ENCODE measurements at regions not wholly inside any gene's neighbourhood (a gene's known extent, or its start where the extent isn't known, plus 50 kb on each side); places are given as distances from the start of the nearest gene placed in this dataset.

GRCh38 chr1:58890113-58890512, 106.3 kb upstream of the JUN start:
- Histone ChIP-seq H4K8ac (ENCODE audit: extremely low read depth, insufficient read depth, low read length) (no peak overlapping the region), H3K27ac (ENCODE audit: low read depth, low read length) (no peak overlapping the region), H4K20me1 (replicated peaks in 1 of 2; ENCODE audit: control insufficient read depth in 1 of 2, insufficient read depth in 2 of 2, low read length in 2 of 2) (no peaks in the 10 kb centered on the region), H3K27me3 (replicated peaks in 1 of 4; ENCODE audit: control insufficient read depth in 3 of 4, extremely low read depth in 1 of 4, insufficient read depth in 3 of 4, low read length in 3 of 4) (no peaks in the 10 kb centered on the region), H2BK20ac (ENCODE audit: low read length) (no peak overlapping the region), H2AFZ (ENCODE audit: low read length) (no peak overlapping the region), H3K9me3 (ENCODE audit: insufficient read depth in 2 of 2, low read depth in 1 of 2, low read length in 1 of 2) (no peaks in the 10 kb centered on the region), H2BK15ac (ENCODE audit: low read length) (0 out of 2 replicates have a peak overlapping the region, but pooled peaks have one; percentile 8), H3K9ac (replicated peaks in 1 of 4; ENCODE audit: extremely low read depth in 1 of 4, low read depth in 3 of 4, low read length in 3 of 4) (no peak overlapping the region), H4K91ac (replicated peaks; ENCODE audit: insufficient read length, low read length) (no peak overlapping the region), H2BK120ac (replicated peaks; ENCODE audit: low read depth, low read length) (no peak overlapping the region), H2AK5ac (ENCODE audit: low read depth, low read length) (no peak overlapping the region), H3K4me3 (ENCODE audit: extremely low read depth in 1 of 4, insufficient read depth in 2 of 4, low read depth in 3 of 4, low read length in 4 of 4) (no peak overlapping the region), H3K23ac (ENCODE audit: insufficient read length) (no peak overlapping the region), H3K18ac (ENCODE audit: extremely low read depth, low read length) (no peak overlapping the region), H4K5ac (ENCODE audit: insufficient read length, low read depth, low read length) (no peak overlapping the region), H3K79me2 (ENCODE audit: control insufficient read depth in 1 of 2, insufficient read depth in 2 of 2, low read length in 2 of 2) (no peaks in the 10 kb centered on the region), H3K36me3 (ENCODE audit: control insufficient read depth in 2 of 4, insufficient read depth in 4 of 4, low read length in 3 of 4) (no peaks in the 10 kb centered on the region), H3K23me2 (ENCODE audit: low read depth, low read length) (no peaks in the 10 kb centered on the region), H3K4me2 (ENCODE audit: insufficient read depth in 1 of 2, low read depth in 2 of 2, low read length in 2 of 2) (no peak overlapping the region), H2BK5ac (ENCODE audit: low read depth, low read length) (no peak overlapping the region), H3K79me1 (ENCODE audit: low read depth, low read length) (no peaks in the 10 kb centered on the region), H3K4me1 (replicated peaks in 1 of 4; ENCODE audit: control insufficient read depth in 3 of 4, insufficient read depth in 4 of 4, low read length in 3 of 4) (no peaks in the 10 kb centered on the region), H3K14ac (ENCODE audit: insufficient read length) (no peak overlapping the region), H3K4ac (replicated peaks; ENCODE audit: insufficient read length, low read depth, low read length) (no peak overlapping the region), H3K56ac (replicated peaks; ENCODE audit: insufficient read length, low read depth, low read length) (no peak overlapping the region), H2BK12ac (ENCODE audit: low read depth, low read length) (no peak overlapping the region)
- FAIRE-seq (no peak), DNase-seq (ENCODE audit: low read depth in 1 of 2, low spot score in 2 of 2) (no peak)
- WGBS, 2 experiments (ENCODE audit: extremely low coverage in 1 of 2, insufficient coverage in 1 of 2, insufficient read length in 1 of 2, insufficient replicate concordance in 2 of 2, low coverage in 1 of 2, low lambda C conversion rate in 2 of 2, missing lambda C conversion rate in 1 of 2), result 93% methylated on average over 3 of the region's 3 CpGs; no CpG with 5 or more reads in 1 of the 2 experiments
- ChIA-PET CTCF (ENCODE audit: partially characterized antibody) (interaction anchor here (1.3 to 3.5 kb wide), 5 partner anchors 10 to 400 kb away, joined by 3 to 21 read pairs (median 5); no protein-coding TSS in a partner anchor), POLR2A (ENCODE audit: partially characterized antibody) (no interaction called here)
- TF ChIP-seq CEBPB (IDR thresholded peaks at IDR 0.05; ENCODE audit: low read depth, low read length) (no peak), RFX5 (IDR thresholded peaks at IDR 0.05; ENCODE audit: borderline replicate concordance, low read depth, low read length) (no peak), FOSL1 (IDR thresholded peaks at IDR 0.05; ENCODE audit: insufficient read depth, low read depth, low read length) (no peak), ASH2L (IDR thresholded peaks at IDR 0.05; ENCODE audit: low read length) (no peak), EZH2 (IDR thresholded peaks at IDR 0.05; ENCODE audit: low read depth, low read length, severe bottlenecking) (no peak), SRF (IDR thresholded peaks at IDR 0.05; ENCODE audit: low read depth, low read length) (no peak), MAX (IDR thresholded peaks at IDR 0.05) (no peak), POLR2A (IDR thresholded peaks at IDR 0.05; ENCODE audit: control extremely low read depth in 1 of 2, low read depth in 2 of 2, low read length in 2 of 2) (no peak), MAFK (IDR thresholded peaks at IDR 0.05; ENCODE audit: low read depth, low read length) (no peak), YY1 (IDR thresholded peaks at IDR 0.05; ENCODE audit: low read depth, low read length) (no peak), RNF2 (IDR thresholded peaks at IDR 0.05; ENCODE audit: borderline replicate concordance, low read depth, low read length, missing control alignments, poor library complexity, severe bottlenecking) (no peak), NRF1 (IDR thresholded peaks at IDR 0.05; ENCODE audit: low read depth, low read length) (no peak), TEAD4 (IDR thresholded peaks at IDR 0.05; ENCODE audit: low read depth, low read length) (no peak)

Measured in H1 (cell line).